HepG2 (cell line): ENCODE measurements at regions not wholly inside any gene's neighbourhood (a gene's known extent, or its start where the extent isn't known, plus 50 kb on each side); places are given as distances from the start of the nearest gene placed in this dataset.

Experiments used
- CCAR2 ChIP-seq: fragments of 200-400 bp; formaldehyde crosslinking; optimal IDR thresholded peaks from 2 replicates; pipeline ENCODE3; 2018; ENCODE audit warnings: low read depth, mild to moderate bottlenecking, low read length, moderate library complexity
- CENPX ChIP-seq: sonication (generic); formaldehyde crosslinking; IDR thresholded peaks from 2 replicates; pipeline ENCODE4 v1.9.0; 2021; ENCODE audit warnings: mild to moderate bottlenecking, missing genetic modification reagents, moderate library complexity
- CTCF ChIP-seq: sonication (generic); formaldehyde crosslinking; IDR thresholded peaks from 2 replicates; pipeline ENCODE4 v1.5.0; 2020; ENCODE audit warnings: mild to moderate bottlenecking, missing genetic modification reagents, moderate library complexity
- RELA ChIP-seq: sonication (generic); formaldehyde crosslinking; IDR thresholded peaks from 2 replicates; pipeline ENCODE4 v1.4.0; 2020; ENCODE audit warnings: missing genetic modification reagents
- TARDBP ChIP-seq: sonication (generic); formaldehyde crosslinking; IDR thresholded peaks from 2 replicates; pipeline ENCODE4 v1.8.0; 2022; ENCODE audit warnings: mild to moderate bottlenecking, missing genetic modification reagents

- TF ChIP-seq RELA (CRISPR knock-in tag) (no peak), CTCF (CRISPR knock-in tag) (no peak), TARDBP (CRISPR knock-in tag) (no peak), CCAR2 (no peak), CENPX (CRISPR knock-in tag) (no peak)
These were observed 1847.1 kb upstream of the NUDT12 start for GRCh38 chr5:105409695-105410094.
